Stromal cell of bone marrow (primary cell): ENCODE measurements at regions not wholly inside any gene's neighbourhood (a gene's known extent, or its start where the extent isn't known, plus 50 kb on each side); places are given as distances from the start of the nearest gene placed in this dataset.

ENCODE experiments used
- DNase-seq: peaks from one replicate; pipeline ENCODE4 v3.0.0-alpha.2; 2012; ENCODE audit warnings: low read depth

GRCh38 chr10:110355141-110355831 is 50.6 kb upstream of the SMNDC1 start:
- DNase-seq, result no peak

GRCh38 chr10:110355922-110356627 is 51.4 kb upstream of the SMNDC1 start:
- no peak for DNase-seq

- DNase-seq, result peak; percentile 13
These were observed 52.0 kb upstream of the SMNDC1 start for GRCh38 chr10:110356628-110357245.

GRCh38 chr10:110357252-110357780 is 52.6 kb upstream of the SMNDC1 start:
- DNase-seq, result peak; percentile 64

GRCh38 chr10:110357871-110358270 is 53.2 kb upstream of the SMNDC1 start:
- DNase-seq, result no peak

- DNase-seq, result no peak
These were observed 53.6 kb upstream of the SMNDC1 start for GRCh38 chr10:110358278-110358677.

GRCh38 chr10:110358869-110359629 is 54.3 kb upstream of the SMNDC1 start:
- no peak for DNase-seq

GRCh38 chr10:110360857-110361474 is 56.2 kb upstream of the SMNDC1 start:
- DNase-seq, result no peak

GRCh38 chr10:110361800-110362456 is 57.2 kb upstream of the SMNDC1 start:
- no peak for DNase-seq

GRCh38 chr10:110363572-110364411 is 59.1 kb upstream of the SMNDC1 start:
- DNase-seq, result no peak

- DNase-seq, result no peak
These were observed 59.8 kb upstream of the SMNDC1 start for GRCh38 chr10:110364531-110364937.

- no peak for DNase-seq
These were observed 60.8 kb upstream of the SMNDC1 start for GRCh38 chr10:110365356-110366143.

GRCh38 chr10:110366635-110367034 is 61.9 kb upstream of the SMNDC1 start:
- DNase-seq, result no peak

GRCh38 chr10:110368002-110368401 is 63.3 kb upstream of the SMNDC1 start:
- no peak for DNase-seq

GRCh38 chr10:110368556-110368955 is 63.8 kb upstream of the SMNDC1 start:
- DNase-seq, result no peak

- no peak for DNase-seq
These were observed 65.3 kb upstream of the SMNDC1 start for GRCh38 chr10:110370006-110370405.

GRCh38 chr10:110372656-110373055 is 67.9 kb upstream of the SMNDC1 start:
- no peak for DNase-seq

- no peak for DNase-seq
These were observed 68.3 kb upstream of the SMNDC1 start for GRCh38 chr10:110373059-110373458.

- no peak for DNase-seq
These were observed 69.3 kb upstream of the SMNDC1 start for GRCh38 chr10:110373857-110374654.
